ENCODE measurements at regions not wholly inside any gene's neighbourhood (a gene's known extent, or its start where the extent isn't known, plus 50 kb on each side); places are given as distances from the start of the nearest gene placed in this dataset.

GRCh38 chr15:38647683-38648082 is 83.1 kb upstream of the RASGRP1 start:
- Histone ChIP-seq H3K27ac (ENCODE audit: low read depth, low read length, severe bottlenecking) (no peak overlapping the region), H3K36me3 (ENCODE audit: control insufficient read depth, insufficient read depth, low read length) (no peaks in the 10 kb centered on the region), H3K4me1 (ENCODE audit: control insufficient read depth, insufficient read depth, low read length, poor library complexity, severe bottlenecking) (no peaks in the 10 kb centered on the region), H3K9me3 (ENCODE audit: control insufficient read depth, low read length) (no peaks in the 10 kb centered on the region), H3K4me3 (ENCODE audit: extremely low read depth, insufficient read depth, low read length, poor library complexity, severe bottlenecking) (no peak overlapping the region)

GRCh38 chr15:38648121-38648843 is 83.7 kb upstream of the RASGRP1 start:
- Histone ChIP-seq H3K36me3 (ENCODE audit: control insufficient read depth, insufficient read depth, low read length) (no peaks in the 10 kb centered on the region), H3K9me3 (ENCODE audit: control insufficient read depth, low read length) (no peaks in the 10 kb centered on the region), H3K4me3 (ENCODE audit: extremely low read depth, insufficient read depth, low read length, poor library complexity, severe bottlenecking) (no peak overlapping the region), H3K27ac (ENCODE audit: low read depth, low read length, severe bottlenecking) (no peak overlapping the region), H3K4me1 (ENCODE audit: control insufficient read depth, insufficient read depth, low read length, poor library complexity, severe bottlenecking) (no peaks in the 10 kb centered on the region)
- WGBS, 2 experiments (ENCODE audit: insufficient coverage in 2 of 2) = 92 to 96% methylated on average over 5 to 8 of the region's 10 CpGs

GRCh38 chr15:38650384-38650783 is 85.8 kb upstream of the RASGRP1 start:
- no peaks in the 10 kb centered on the region for H3K36me3 ChIP-seq (ENCODE audit: control insufficient read depth, insufficient read depth, low read length)
- no peaks in the 10 kb centered on the region for H3K9me3 ChIP-seq (ENCODE audit: control insufficient read depth, low read length)
- no peak overlapping the region for H3K27ac ChIP-seq (ENCODE audit: low read depth, low read length, severe bottlenecking)
- no peak overlapping the region for H3K4me3 ChIP-seq (ENCODE audit: extremely low read depth, insufficient read depth, low read length, poor library complexity, severe bottlenecking)
- no peaks in the 10 kb centered on the region for H3K4me1 ChIP-seq (ENCODE audit: control insufficient read depth, insufficient read depth, low read length, poor library complexity, severe bottlenecking)

GRCh38 chr15:38650936-38651327 is 86.3 kb upstream of the RASGRP1 start:
- Histone ChIP-seq H3K4me1 (ENCODE audit: control insufficient read depth, insufficient read depth, low read length, poor library complexity, severe bottlenecking) (no peaks in the 10 kb centered on the region), H3K4me3 (ENCODE audit: extremely low read depth, insufficient read depth, low read length, poor library complexity, severe bottlenecking) (no peak overlapping the region), H3K36me3 (ENCODE audit: control insufficient read depth, insufficient read depth, low read length) (no peaks in the 10 kb centered on the region), H3K27ac (ENCODE audit: low read depth, low read length, severe bottlenecking) (no peak overlapping the region), H3K9me3 (ENCODE audit: control insufficient read depth, low read length) (no peaks in the 10 kb centered on the region)
- WGBS, 2 experiments (ENCODE audit: insufficient coverage in 2 of 2) = no CpG with 5 or more reads among the region's 1 CpG

GRCh38 chr15:38651328-38652038 is 86.9 kb upstream of the RASGRP1 start:
- no peak overlapping the region for H3K4me3 ChIP-seq (ENCODE audit: extremely low read depth, insufficient read depth, low read length, poor library complexity, severe bottlenecking)
- no peak overlapping the region for H3K27ac ChIP-seq (ENCODE audit: low read depth, low read length, severe bottlenecking)
- H3K36me3 ChIP-seq (ENCODE audit: control insufficient read depth, insufficient read depth, low read length) = no peaks in the 10 kb centered on the region
- WGBS, 2 experiments (ENCODE audit: insufficient coverage in 2 of 2) = 76 to 78% methylated on average over 7 to 8 of the region's 11 CpGs
- no peaks in the 10 kb centered on the region for H3K9me3 ChIP-seq (ENCODE audit: control insufficient read depth, low read length)
- H3K4me1 ChIP-seq (ENCODE audit: control insufficient read depth, insufficient read depth, low read length, poor library complexity, severe bottlenecking) = no peaks in the 10 kb centered on the region

GRCh38 chr15:38652183-38652794 is 87.7 kb upstream of the RASGRP1 start:
- Histone ChIP-seq H3K36me3 (ENCODE audit: control insufficient read depth, insufficient read depth, low read length) (no peaks in the 10 kb centered on the region), H3K4me1 (ENCODE audit: control insufficient read depth, insufficient read depth, low read length, poor library complexity, severe bottlenecking) (no peaks in the 10 kb centered on the region), H3K9me3 (ENCODE audit: control insufficient read depth, low read length) (no peaks in the 10 kb centered on the region), H3K27ac (ENCODE audit: low read depth, low read length, severe bottlenecking) (no peak overlapping the region), H3K4me3 (ENCODE audit: extremely low read depth, insufficient read depth, low read length, poor library complexity, severe bottlenecking) (no peak overlapping the region)
- WGBS, 2 experiments (ENCODE audit: insufficient coverage in 2 of 2) = 97 to 100% methylated on average over 2 to 3 of the region's 5 CpGs

GRCh38 chr15:38652998-38653397 is 88.4 kb upstream of the RASGRP1 start:
- WGBS, 2 experiments (ENCODE audit: insufficient coverage in 2 of 2) = 84 to 86% methylated on average over 5 of the region's 6 CpGs
- no peaks in the 10 kb centered on the region for H3K4me1 ChIP-seq (ENCODE audit: control insufficient read depth, insufficient read depth, low read length, poor library complexity, severe bottlenecking)
- H3K36me3 ChIP-seq (ENCODE audit: control insufficient read depth, insufficient read depth, low read length) = no peaks in the 10 kb centered on the region
- H3K4me3 ChIP-seq (ENCODE audit: extremely low read depth, insufficient read depth, low read length, poor library complexity, severe bottlenecking) = no peak overlapping the region
- no peaks in the 10 kb centered on the region for H3K9me3 ChIP-seq (ENCODE audit: control insufficient read depth, low read length)
- H3K27ac ChIP-seq (ENCODE audit: low read depth, low read length, severe bottlenecking) = no peak overlapping the region

GRCh38 chr15:38658431-38658830 is 93.8 kb upstream of the RASGRP1 start:
- H3K36me3 ChIP-seq (ENCODE audit: control insufficient read depth, insufficient read depth, low read length) = no peaks in the 10 kb centered on the region
- no peaks in the 10 kb centered on the region for H3K4me1 ChIP-seq (ENCODE audit: control insufficient read depth, insufficient read depth, low read length, poor library complexity, severe bottlenecking)
- no peak overlapping the region for H3K4me3 ChIP-seq (ENCODE audit: extremely low read depth, insufficient read depth, low read length, poor library complexity, severe bottlenecking)
- no peaks in the 10 kb centered on the region for H3K9me3 ChIP-seq (ENCODE audit: control insufficient read depth, low read length)
- WGBS, 2 experiments (ENCODE audit: insufficient coverage in 2 of 2) = 89 to 98% methylated on average over 5 of the region's 5 CpGs
- no peak overlapping the region for H3K27ac ChIP-seq (ENCODE audit: low read depth, low read length, severe bottlenecking)

- WGBS, 2 experiments (ENCODE audit: insufficient coverage in 2 of 2) = no CpG with 5 or more reads among the region's 1 CpG
- Histone ChIP-seq H3K27ac (ENCODE audit: low read depth, low read length, severe bottlenecking) (no peak overlapping the region), H3K4me1 (ENCODE audit: control insufficient read depth, insufficient read depth, low read length, poor library complexity, severe bottlenecking) (no peaks in the 10 kb centered on the region), H3K36me3 (ENCODE audit: control insufficient read depth, insufficient read depth, low read length) (no peaks in the 10 kb centered on the region), H3K9me3 (ENCODE audit: control insufficient read depth, low read length) (no peaks in the 10 kb centered on the region), H3K4me3 (ENCODE audit: extremely low read depth, insufficient read depth, low read length, poor library complexity, severe bottlenecking) (no peak overlapping the region)
Measured at GRCh38 chr15:38660738-38661137, 96.1 kb upstream of the RASGRP1 start.

GRCh38 chr15:38662033-38662802 is 97.6 kb upstream of the RASGRP1 start:
- Histone ChIP-seq H3K4me1 (ENCODE audit: control insufficient read depth, insufficient read depth, low read length, poor library complexity, severe bottlenecking) (no peaks in the 10 kb centered on the region), H3K36me3 (ENCODE audit: control insufficient read depth, insufficient read depth, low read length) (no peaks in the 10 kb centered on the region), H3K4me3 (ENCODE audit: extremely low read depth, insufficient read depth, low read length, poor library complexity, severe bottlenecking) (no peak overlapping the region), H3K9me3 (ENCODE audit: control insufficient read depth, low read length) (no peaks in the 10 kb centered on the region), H3K27ac (ENCODE audit: low read depth, low read length, severe bottlenecking) (no peak overlapping the region)
- WGBS, 2 experiments (ENCODE audit: insufficient coverage in 2 of 2) = 100% methylated on average over 2 of the region's 5 CpGs; no CpG with 5 or more reads in 1 of the 2 experiments

Data from mesodermal cell (in vitro differentiated cells).